IMR-90 (cell line): ENCODE measurements at regions not wholly inside any gene's neighbourhood (a gene's known extent, or its start where the extent isn't known, plus 50 kb on each side); places are given as distances from the start of the nearest gene placed in this dataset.

Source experiments
- ATAC-seq: fragments of 200-7000 bp; cut with Tn5 transposase; 2 replicates; pipeline ENCODE4 v1.9.1; 2020; ENCODE audit warnings: low read depth, mild to moderate bottlenecking, moderate library complexity
- BruUV-seq: library from RNA; stranded (reverse); fragments of 400-500 nt; replicated peaks from 2 replicates; lab custom pipeline; 2021; lab: Mats Ljungman, UMichigan
- CTCF ChIA-PET: fragments of 300-600 bp; formaldehyde crosslinking; extraction: SDS; loops from one replicate; lab custom pipeline; 2021; ENCODE audit warnings: antibody characterized with exemption; lab: Yijun Ruan, JAX
- POLR2A ChIA-PET: fragments of 300-600 bp; sonication (Branson Sonifier 250); formaldehyde crosslinking; loops from one replicate; lab custom pipeline; 2022; ENCODE audit warnings: antibody characterized with exemption; ENCODE audit not compliant: unreplicated experiment; lab: Charles Lee
- DNase-seq: peaks from one replicate; pipeline ENCODE4 v3.0.0; 2013
- H2AFZ ChIP-seq: replicated peaks from 2 replicates; pipeline ENCODE3; 2013; ENCODE audit warnings: low read length, mild to moderate bottlenecking; ENCODE audit not compliant: poor library complexity
- H2AK5ac ChIP-seq: 2 replicates; pipeline ENCODE4 v1.6.1; 2013; ENCODE audit warnings: low read depth, low read length, inconsistent platforms
- H2AK9ac ChIP-seq: replicated peaks from 2 replicates; pipeline ENCODE3; 2013; ENCODE audit warnings: mild to moderate bottlenecking, low read depth, low read length, moderate library complexity; ENCODE audit not compliant: poor library complexity
- H2BK120ac ChIP-seq: 2 replicates; pipeline ENCODE4 v1.6.1; 2013; ENCODE audit warnings: low read depth, low read length, inconsistent platforms
- H2BK15ac ChIP-seq: 3 replicates; pipeline ENCODE4 v1.6.1; 2013; ENCODE audit warnings: low read depth, low read length, inconsistent platforms
- H2BK20ac ChIP-seq: 2 replicates; pipeline ENCODE4 v1.6.1; 2013; ENCODE audit warnings: low read depth, mild to moderate bottlenecking, inconsistent platforms, low read length, moderate library complexity
- H2BK5ac ChIP-seq: 2 replicates; pipeline ENCODE4 v1.6.1; 2013; ENCODE audit warnings: mild to moderate bottlenecking, low read depth, low read length, inconsistent platforms; ENCODE audit not compliant: poor library complexity, severe bottlenecking
- H3K14ac ChIP-seq: replicated peaks from 2 replicates; pipeline ENCODE4 v1.6.1; 2013; ENCODE audit warnings: low read depth, low read length, inconsistent platforms
- H3K18ac ChIP-seq: 2 replicates; pipeline ENCODE4 v1.6.1; 2013; ENCODE audit warnings: low read depth, low read length, control low read depth
- H3K23ac ChIP-seq: 2 replicates; pipeline ENCODE4 v1.6.1; 2013; ENCODE audit warnings: low read depth, low read length, inconsistent platforms
- H3K27ac ChIP-seq: 2 replicates; pipeline ENCODE4 v1.5.1; 2013; ENCODE audit warnings: mild to moderate bottlenecking, control low read depth, low read length; ENCODE audit not compliant: insufficient read depth
- H3K27me3 ChIP-seq: 2 replicates; pipeline ENCODE4 v1.6.1; 2013; ENCODE audit warnings: low read length; ENCODE audit not compliant: control insufficient read depth, insufficient read depth
- H3K36me3 ChIP-seq: 2 replicates; pipeline ENCODE4 v1.6.1; 2013; ENCODE audit warnings: low read length, mixed read lengths; ENCODE audit not compliant: control insufficient read depth, insufficient read depth
- H3K4ac ChIP-seq: 2 replicates; pipeline ENCODE4 v1.6.1; 2013; ENCODE audit warnings: low read depth, low read length, inconsistent platforms
- H3K4me1 ChIP-seq: 2 replicates; pipeline ENCODE4 v1.6.1; 2013; ENCODE audit warnings: low read length, mixed read lengths; ENCODE audit not compliant: control insufficient read depth, insufficient read depth
- H3K4me2 ChIP-seq: 2 replicates; pipeline ENCODE4 v1.6.1; 2013; ENCODE audit warnings: low read depth, mild to moderate bottlenecking, control low read depth, low read length, moderate library complexity
- H3K4me3 ChIP-seq: 2 replicates; pipeline ENCODE4 v1.5.1; 2013; ENCODE audit warnings: low read depth, mild to moderate bottlenecking, control low read depth, low read length, moderate library complexity; ENCODE audit not compliant: insufficient read depth
- H3K56ac ChIP-seq: 2 replicates; pipeline ENCODE4 v1.6.1; 2013; ENCODE audit warnings: low read length, inconsistent platforms; ENCODE audit not compliant: insufficient read depth; ENCODE audit errors: extremely low read depth
- H3K79me1 ChIP-seq, 2 experiments: 2 replicates each; pipeline ENCODE4 v1.6.1; 2013; ENCODE audit warnings: low read length in 2 of 2, inconsistent platforms in 1 of 2, low read depth in 1 of 2
- H3K9ac ChIP-seq: 2 replicates; pipeline ENCODE4 v1.6.1; 2013; ENCODE audit warnings: low read depth, low read length, control low read depth
- H3K9me1 ChIP-seq: 2 replicates; pipeline ENCODE4 v1.6.1; 2013; ENCODE audit warnings: low read length, inconsistent platforms; ENCODE audit not compliant: insufficient read depth
- H3K9me3 ChIP-seq: 2 replicates; pipeline ENCODE4 v1.6.1; 2013; ENCODE audit warnings: low read length; ENCODE audit not compliant: control insufficient read depth, insufficient read depth
- H4K20me1 ChIP-seq: 2 replicates; pipeline ENCODE4 v1.6.1; 2013; ENCODE audit warnings: low read length, inconsistent platforms; ENCODE audit not compliant: insufficient read depth
- H4K5ac ChIP-seq: 2 replicates; pipeline ENCODE4 v1.6.1; 2013; ENCODE audit warnings: mild to moderate bottlenecking, low read depth, low read length, control low read depth
- H4K8ac ChIP-seq, 2 experiments: 2 replicates each; pipeline ENCODE4 v1.6.1; 2013; ENCODE audit warnings: low read depth in 2 of 2, low read length in 2 of 2, control low read depth in 1 of 2, inconsistent platforms in 1 of 2
- H4K91ac ChIP-seq: 2 replicates; pipeline ENCODE4 v1.6.1; 2013; ENCODE audit warnings: low read depth, low read length, inconsistent platforms; ENCODE audit not compliant: insufficient read depth
- CHD1 ChIP-seq: IDR thresholded peaks from 2 replicates; pipeline ENCODE4 v1.6.1; 2012; ENCODE audit warnings: low read depth, low read length, improper control_type of control experiment
- MAZ ChIP-seq: IDR thresholded peaks from 2 replicates; pipeline ENCODE4 v1.6.1; 2012; ENCODE audit warnings: low read depth, mild to moderate bottlenecking, low read length, improper control_type of control experiment, moderate library complexity, borderline replicate concordance
- MXI1 ChIP-seq: IDR thresholded peaks from 2 replicates; pipeline ENCODE4 v1.6.1; 2012; ENCODE audit warnings: low read depth, mild to moderate bottlenecking, low read length, moderate library complexity, borderline replicate concordance
- POLR2A ChIP-seq: IDR thresholded peaks from 2 replicates; pipeline ENCODE4 v1.6.1; 2012; ENCODE audit warnings: mild to moderate bottlenecking, low read depth, low read length
- WGBS, 2 experiments: methylation state at CpG; one replicate each; pipeline versions ENCODE4 v1.1.5 to v1.1.7; 2013; ENCODE audit warnings: missing lambda C conversion rate in 2 of 2; ENCODE audit not compliant: insufficient read length in 1 of 2; ENCODE audit errors: extremely low coverage in 2 of 2; 5-methylcytosine and 5-hydroxymethylcytosine counted together
- dilution Hi-C: fragments of 300-500 bp; cut with HindIII; formaldehyde crosslinking; loops from one replicate; pipeline ENCODE4 v1.14.3; 2018; ENCODE audit warnings: low sequenced_read_pairs; ENCODE audit not compliant: unreplicated experiment
- in situ Hi-C: fragments of 300-500 bp; cut with MboI; formaldehyde crosslinking; loops from 3 replicates; pipeline ENCODE4 v1.14.3; 2019; ENCODE audit warnings: low sequenced_read_pairs, inconsistent platforms, mixed read lengths
- intact Hi-C: fragments of 100-400 bp; cut with micrococcal nuclease; formaldehyde crosslinking; loops from 2 replicates; pipeline ENCODE4 v1.10.0; 2022
- TF ChIP-seq, protein P1 (sequence below): fragments of 150-350 bp; IDR thresholded peaks from 2 replicates; pipeline ENCODE4 v1.6.1; 2017; ENCODE audit warnings: mild to moderate bottlenecking, antibody characterized with exemption, low read length, low read depth

DNA sequence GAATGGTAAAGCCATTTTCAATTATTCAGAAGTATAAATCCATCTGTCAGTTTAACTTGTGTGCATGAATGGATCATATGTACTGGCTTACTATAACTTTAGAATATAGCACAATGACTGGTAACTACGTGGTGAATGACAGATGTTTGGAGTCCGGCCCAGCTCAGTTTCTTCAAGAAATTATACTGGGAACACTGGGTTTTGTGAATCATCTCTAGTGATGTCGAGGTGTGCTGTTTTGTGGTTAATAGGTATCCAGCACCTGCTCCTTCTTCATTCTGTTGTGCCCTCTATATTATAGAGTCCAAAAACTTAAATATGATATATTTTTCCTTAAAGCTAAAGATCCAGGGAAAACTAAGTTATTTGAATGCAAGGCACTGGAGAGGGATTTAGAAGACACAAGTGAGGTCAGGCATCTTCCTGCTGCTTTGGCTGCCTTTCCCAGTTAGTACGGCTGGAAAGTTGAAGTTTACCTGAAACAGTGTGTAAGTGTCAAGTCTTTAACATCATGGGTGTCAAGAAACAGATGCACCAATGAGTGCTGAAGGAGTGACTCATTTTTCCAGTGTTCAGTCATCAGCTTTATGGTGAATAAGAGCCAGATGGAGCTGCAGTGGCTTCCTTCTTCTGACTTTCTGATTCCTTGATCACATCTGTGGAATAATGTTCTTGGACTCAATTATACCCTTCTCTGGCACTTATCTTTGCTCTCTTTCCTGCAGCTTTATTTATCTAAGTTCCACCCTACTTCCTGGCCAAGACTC, 1079.5 kb upstream of the CELF4 start:
- Histone ChIP-seq H3K4me1 (no peaks in the 10 kb centered on the region), H3K9me3 (peaks cover 2% of the 10 kb centered on the region; the same call in 1 of the 2 replicates), H4K20me1 (no peaks in the 10 kb centered on the region), H3K27me3 (no peaks in the 10 kb centered on the region), H2BK15ac (no peak overlapping the region), H3K18ac (no peak overlapping the region), H3K27ac (no peak overlapping the region), H3K4ac (no peak overlapping the region), H2AK5ac (no peak overlapping the region), H2BK5ac (no peak overlapping the region), H3K9me1 (no peaks in the 10 kb centered on the region), H2AFZ (no peak overlapping the region), H2AK9ac (no peak overlapping the region), H4K5ac (no peak overlapping the region), H4K8ac (no peak overlapping the region), H3K9ac (no peak overlapping the region), H2BK120ac (no peak overlapping the region), H3K36me3 (no peaks in the 10 kb centered on the region), H2BK20ac (no peak overlapping the region), H3K56ac (no peak overlapping the region), H3K4me2 (no peak overlapping the region), H3K79me1 (no peaks in the 10 kb centered on the region), H3K23ac (no peak overlapping the region), H4K91ac (no peak overlapping the region), H3K14ac (no peak overlapping the region), H3K4me3 (no peak overlapping the region)
- BruUV-seq: no TSS peak
- dilution Hi-C loops: no loop called here
- WGBS, 2 experiments: no CpG with 5 or more reads among the region's 4 CpGs
- ChIA-PET CTCF (no interaction called here), POLR2A (no interaction called here)
- no peak for TF ChIP-seq MXI1
- no peak for TF ChIP-seq CHD1
- TF ChIP-seq MAZ: no peak
- TF ChIP-seq POLR2A: no peak
- TF ChIP-seq, protein P1, sequence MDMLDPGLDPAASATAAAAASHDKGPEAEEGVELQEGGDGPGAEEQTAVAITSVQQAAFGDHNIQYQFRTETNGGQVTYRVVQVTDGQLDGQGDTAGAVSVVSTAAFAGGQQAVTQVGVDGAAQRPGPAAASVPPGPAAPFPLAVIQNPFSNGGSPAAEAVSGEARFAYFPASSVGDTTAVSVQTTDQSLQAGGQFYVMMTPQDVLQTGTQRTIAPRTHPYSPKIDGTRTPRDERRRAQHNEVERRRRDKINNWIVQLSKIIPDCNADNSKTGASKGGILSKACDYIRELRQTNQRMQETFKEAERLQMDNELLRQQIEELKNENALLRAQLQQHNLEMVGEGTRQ: no peak
- ATAC-seq (no peak), DNase-seq (no peak)
- intact Hi-C loops: no loop called here
- in situ Hi-C loops: no loop called here
